ENCODE measurements at regions not wholly inside any gene's neighbourhood (a gene's known extent, or its start where the extent isn't known, plus 50 kb on each side); places are given as distances from the start of the nearest gene placed in this dataset.

GRCh38 chr12:85642288-85642687 lies 193.9 kb downstream of the RASSF9 start:
- no peak for DNase-seq

DNA sequence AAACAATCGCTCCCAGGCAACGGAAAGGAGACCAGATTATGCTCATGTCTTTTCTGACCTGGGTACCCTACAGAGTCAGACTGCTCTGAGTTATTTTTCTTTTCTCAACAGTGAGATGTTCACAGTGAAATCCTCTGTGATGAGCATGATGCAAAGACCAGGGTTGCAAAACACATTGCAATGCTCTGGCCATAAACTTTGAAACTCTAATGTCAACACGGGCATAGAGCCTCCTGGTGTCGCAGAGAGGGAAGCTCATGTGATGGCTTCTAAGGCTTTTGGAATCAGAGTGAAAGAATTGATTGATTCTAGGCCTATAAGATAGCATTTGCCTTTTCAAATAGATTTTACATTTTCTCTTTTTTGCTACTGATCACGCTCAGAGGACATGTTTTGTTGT lies 193.4 kb downstream of the RASSF9 start:
- DNase-seq: no peak

DNA sequence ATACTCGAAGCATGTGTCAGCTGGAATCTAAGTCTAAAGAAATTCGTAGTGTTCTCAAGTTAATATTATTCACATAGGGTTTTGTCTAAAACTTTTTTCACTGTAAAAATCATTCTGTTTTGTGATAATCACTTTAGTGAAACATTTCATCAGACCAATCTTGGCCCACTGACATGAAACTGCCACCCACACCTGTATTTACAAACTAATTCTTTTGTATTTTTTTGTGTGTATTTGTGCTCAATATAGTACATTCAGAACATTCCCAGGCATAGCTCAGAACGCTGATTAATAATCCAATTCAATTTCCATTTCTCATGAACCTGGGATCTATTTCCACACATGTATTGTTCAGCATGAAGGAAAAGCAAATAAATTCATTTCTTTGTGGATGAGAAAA lies 191.7 kb downstream of the RASSF9 start:
- DNase-seq: no peak

DNA sequence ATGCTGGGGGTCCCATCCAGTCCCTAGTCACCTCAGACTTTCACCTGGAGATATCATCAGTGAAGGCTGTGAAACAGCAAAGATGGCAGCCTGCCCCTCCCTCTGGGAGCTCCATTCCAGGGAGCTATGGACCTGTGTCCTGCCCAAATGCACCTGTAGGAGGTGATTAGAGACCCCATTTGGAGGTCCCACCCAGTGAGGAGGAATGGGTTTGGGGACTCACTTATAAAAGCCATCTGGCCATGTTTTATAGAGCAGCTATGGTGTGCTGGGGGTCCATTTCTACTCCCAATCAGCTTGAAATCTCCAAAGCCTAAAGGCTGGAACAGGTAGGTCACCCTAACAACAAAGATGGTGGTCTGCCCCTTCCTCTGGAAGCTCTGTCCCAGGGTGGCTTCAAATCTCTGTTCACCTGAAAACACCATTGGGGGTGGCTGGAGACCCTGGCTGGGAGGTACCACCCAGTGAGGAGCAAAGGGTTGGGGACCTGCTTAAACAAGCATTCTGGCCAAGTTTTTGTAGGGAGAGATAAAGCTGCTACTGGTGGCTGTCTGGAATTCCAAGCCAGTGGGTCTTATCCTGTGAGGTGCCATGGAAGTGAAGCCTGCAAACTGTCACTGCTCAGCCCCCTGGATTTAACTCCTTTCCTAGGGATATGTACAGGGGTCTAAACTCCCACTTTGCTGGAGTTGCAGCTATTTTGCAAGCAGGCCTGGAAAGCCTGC lies 182.3 kb downstream of the RASSF9 start:
- DNase-seq: no peak

- no peak for DNase-seq
Measured at GRCh38 chr12:85654456-85654840, 181.8 kb downstream of the RASSF9 start.

DNA sequence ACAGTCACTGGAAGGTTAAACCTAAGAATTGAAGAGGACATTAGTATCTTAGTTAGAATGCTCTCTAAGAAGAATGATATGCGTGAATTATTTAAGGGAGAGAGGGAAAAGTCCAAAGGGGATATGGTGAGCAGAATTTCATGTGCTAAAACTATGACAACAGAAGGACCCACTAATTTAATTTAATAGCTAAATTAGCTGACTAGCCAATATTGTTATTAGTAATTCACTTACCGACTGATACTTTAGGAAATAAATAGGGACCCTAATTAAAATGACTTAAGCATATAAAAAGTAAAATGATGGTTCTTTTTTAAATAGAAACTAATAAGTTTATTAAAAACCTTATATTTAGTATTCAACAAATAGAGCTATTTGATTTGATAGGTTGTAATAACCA lies 179.6 kb downstream of the RASSF9 start:
- DNase-seq: no peak

DNA sequence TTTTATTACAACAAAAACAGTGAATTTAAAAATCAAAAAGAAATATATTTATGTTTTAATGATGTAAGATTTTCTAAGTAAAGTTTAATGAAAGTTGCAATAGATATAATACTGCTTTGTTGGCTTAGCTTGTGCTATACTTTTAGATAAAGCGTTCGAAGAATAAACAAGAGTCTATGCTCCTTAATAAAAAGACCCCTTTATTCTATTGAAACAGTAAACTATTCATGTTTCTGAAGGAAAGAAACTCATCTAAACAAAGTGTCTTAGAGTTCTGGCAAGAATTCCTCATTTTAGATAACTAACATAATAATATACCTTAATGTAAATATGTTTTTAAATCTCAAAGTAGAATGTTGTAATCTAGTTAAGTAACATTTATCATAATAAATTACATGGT lies 179.0 kb downstream of the RASSF9 start:
- no peak for DNase-seq

DNA sequence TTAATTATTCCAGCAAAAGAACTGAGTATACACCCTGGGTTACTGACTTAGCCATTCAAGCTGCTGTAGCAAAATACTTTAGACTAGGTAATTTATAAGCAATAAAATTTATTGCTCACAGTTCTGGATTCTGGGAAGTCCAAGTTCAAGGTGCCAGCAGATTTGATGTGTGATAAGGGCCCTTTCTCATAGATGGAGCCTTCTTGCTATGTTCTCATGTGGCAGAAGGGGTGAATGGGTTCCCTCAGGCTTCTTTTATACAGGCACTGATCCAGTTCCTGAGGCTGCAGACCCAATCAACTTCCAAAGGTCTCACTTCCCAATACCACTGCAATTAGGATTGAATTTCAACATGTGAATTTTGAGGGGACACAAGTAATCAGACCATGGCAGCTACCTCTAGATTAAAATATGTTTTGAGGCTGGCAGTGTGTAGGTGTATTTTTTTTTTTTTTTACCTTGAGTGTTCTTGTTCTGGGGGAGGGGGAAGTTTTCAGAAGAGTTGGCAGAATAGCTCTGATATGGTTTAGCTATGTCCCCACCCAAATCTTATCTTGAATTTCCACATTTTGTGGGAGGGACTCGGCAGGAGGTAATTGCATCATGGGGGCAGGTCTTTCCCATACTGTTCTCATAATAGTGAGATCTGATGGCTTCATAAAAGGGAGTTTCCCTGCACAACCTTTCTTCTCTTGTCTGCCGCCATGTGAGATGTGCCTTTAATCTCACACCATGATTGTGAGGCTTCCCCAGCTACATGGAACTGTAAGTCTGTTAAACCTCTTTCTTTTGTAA lies 178.2 kb downstream of the RASSF9 start:
- no peak for DNase-seq

DNA sequence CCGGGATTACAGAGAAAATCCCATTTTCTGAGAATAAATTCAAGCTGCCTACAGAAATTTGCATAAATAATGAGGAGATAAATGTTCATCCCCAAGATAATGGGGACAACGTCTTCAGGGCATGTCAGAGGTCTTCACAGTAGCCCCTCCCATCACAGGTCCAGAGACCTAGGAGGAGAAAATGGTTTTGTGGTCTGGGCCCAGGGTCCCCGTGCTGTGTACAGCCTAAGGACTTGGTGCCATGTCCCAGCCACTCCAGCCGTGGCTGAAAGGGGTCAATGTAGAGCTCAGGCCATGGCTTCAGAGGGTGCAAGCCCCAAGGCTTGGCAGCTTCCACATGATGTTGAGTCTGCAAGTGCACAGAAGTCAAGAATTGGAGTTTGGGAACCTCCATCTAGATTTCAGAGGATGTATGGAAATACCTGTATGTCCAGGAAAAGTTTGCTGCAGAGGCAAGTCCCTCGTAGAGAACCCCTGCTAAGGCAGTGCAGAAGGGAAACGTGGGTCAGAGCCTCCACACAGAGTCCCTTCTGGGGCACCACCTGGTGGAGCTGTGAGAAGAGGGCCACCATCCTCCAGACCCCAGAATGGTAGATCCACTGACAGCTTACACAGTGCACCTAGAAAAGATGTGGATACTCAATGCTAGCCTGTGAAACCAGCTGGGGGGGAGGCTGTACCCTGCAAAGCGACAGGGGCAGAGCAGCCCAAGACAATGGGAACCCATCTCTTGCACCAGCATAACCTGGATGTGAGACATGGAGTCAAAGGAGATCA lies 176.3 kb downstream of the RASSF9 start:
- DNase-seq: no peak

GRCh38 chr12:85661461-85662206 lies 174.6 kb downstream of the RASSF9 start:
- DNase-seq: no peak

DNA sequence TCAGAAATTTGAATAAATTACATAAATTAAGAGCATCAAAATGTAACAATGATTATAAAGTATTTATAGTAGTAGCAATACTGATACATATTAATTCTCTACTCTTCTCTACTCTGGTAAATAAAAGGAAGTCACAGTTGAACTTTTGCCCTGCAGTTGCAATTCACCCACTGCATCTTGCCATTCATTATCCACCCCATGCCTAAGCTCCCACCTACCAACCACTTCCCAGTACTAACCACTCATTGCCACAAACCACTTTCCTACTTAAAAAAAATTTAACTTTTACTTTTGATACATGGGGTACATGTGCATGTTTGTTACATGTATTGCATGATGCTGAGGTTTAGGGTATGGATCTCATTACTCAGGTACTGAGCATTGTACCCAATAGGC lies 174.0 kb downstream of the RASSF9 start:
- no peak for DNase-seq

DNA sequence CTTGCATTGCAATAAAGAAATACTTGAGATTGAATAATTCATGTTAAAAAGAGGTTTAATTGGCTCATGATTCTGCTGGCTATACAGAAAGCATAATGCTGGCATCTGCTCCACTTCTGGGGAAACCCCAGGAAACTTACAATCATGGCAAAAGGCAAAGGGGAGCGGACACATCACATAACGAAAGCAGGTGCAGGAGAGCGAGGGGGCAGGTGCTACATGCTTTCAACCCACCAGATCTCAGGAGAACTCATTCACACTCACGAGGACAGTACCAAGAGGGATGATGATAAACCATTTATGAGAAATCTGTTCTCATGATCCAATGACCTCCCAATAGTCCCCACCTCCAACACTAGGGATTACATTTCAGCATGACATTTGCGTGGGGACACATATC lies 172.6 kb downstream of the RASSF9 start:
- DNase-seq: no peak

DNA sequence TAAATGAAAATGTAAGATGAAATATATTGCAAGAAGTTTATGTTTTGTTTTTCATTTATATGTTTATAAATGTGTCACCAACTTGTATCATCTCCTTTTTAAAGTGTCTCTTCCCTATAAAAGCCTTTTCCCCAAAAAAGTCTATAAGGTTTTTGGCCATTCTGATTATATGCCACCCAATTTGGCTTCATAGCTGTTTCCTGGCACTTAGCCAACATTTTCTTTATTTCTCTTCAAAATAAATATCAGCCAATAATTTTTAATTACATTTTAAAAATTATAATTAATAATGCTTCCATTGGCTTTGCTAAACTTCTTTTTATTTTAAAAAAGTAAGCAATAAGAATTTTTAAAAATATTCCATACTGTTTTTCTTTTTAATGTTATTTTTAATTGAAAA lies 171.8 kb downstream of the RASSF9 start:
- DNase-seq: no peak

DNA sequence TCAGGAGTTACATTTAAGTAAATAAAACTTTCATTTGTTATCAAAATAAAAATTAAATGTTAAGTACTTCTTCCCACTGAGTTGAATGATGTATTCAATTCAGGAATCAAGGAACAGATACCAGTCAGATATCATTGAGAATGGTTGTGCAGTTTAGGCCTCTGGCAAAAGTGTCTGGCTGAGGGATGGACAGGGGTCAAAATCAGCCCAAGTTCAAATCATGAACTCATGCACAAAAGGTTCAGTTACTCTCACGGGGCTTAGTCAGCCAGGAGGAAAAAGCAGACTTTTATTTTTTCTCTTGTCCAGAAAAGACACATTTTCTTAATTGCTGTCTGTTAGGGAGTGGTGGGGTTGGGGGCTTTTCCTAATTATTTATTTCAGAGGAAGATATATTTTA lies 166.3 kb downstream of the RASSF9 start:
- DNase-seq: no peak

- no peak for DNase-seq
Measured at GRCh38 chr12:85672436-85672835, 163.8 kb downstream of the RASSF9 start.

GRCh38 chr12:85673921-85674420 lies 162.2 kb downstream of the RASSF9 start:
- DNase-seq: no peak

DNA sequence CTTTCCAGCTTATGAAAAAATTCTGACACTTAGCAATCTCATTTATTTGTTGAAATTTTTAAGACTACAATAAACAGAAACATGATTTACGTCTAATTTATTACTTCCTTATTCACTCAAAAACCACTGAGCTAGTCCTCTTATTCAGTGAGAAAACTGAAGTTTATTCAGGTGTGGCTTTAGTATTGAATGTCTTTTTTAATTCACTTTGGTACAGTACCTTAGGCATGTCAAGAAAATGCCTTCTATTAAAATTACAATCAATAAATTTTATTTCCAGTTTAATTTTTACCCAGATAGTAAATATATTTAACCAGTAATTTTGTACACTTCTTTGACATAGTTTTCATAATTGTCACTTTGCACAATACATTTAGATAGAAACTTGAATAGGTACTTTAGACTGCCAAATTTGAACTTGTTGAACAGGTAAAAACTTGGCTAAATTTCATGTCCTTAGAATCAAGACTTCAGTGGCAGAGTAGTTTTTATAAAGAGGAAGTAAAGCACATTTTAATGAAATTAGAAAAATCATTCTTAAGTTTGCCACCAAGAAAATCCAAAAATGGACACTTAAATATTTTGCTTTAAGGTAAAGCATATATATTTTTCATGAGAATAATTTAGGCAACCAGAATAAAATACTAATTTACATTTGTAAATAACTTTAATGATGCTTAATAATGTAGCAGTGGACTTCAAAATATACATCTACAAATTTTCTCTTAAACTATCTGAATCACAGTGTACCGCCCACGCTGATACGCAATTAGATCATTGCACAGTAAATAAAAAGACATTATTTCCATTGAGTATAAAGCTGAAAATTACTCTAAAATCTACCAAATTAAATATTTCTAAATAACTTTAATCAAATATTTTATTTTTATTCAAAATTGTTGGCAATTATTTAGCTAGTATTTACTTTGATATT lies 159.1 kb downstream of the RASSF9 start:
- DNase-seq: no peak

GRCh38 chr12:85679296-85679695 lies 156.9 kb downstream of the RASSF9 start:
- no peak for DNase-seq

DNA sequence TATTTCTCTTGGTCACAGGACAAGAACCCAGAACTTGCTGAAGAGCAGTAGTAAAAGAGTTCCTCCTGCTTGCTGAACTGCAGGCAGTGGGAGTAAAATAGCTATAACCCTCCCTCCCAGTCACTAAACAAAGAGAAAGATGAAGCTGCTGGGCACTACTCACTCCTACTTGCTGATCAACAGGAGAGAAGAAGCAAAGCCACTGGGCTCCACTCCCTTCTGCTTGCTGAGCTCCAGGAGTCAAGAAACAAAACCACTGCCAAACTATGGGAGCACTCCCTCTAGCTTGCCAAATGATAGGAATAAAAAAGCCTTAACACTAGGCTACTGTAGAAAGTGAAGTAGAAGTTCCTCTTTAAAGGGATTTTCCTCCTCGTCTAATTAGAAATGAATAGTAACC lies 155.3 kb downstream of the RASSF9 start:
- no peak for DNase-seq

GRCh38 chr12:85681333-85681732 lies 154.9 kb downstream of the RASSF9 start:
- DNase-seq: no peak

DNA sequence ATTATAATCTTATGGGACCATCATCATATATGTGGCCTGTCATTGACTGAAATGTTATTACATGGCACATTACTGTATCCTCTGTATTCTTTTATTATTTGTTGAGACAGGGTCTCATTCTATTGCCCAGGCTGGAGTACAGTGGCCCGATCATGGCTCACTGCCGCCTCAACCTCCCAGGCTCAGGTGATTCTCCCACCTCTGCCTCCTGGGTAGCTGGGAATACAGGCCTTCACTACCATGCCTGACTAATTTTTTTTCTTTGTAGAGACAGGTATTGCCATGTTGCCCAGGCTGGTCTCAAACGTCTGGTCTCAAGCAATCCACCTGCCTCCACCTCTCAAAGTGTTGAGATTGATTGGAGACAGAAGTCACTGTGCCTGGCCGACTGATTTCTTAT lies 153.2 kb downstream of the RASSF9 start:
- no peak for DNase-seq

GRCh38 chr12:85688837-85689236 lies 147.4 kb downstream of the RASSF9 start:
- no peak for DNase-seq
